ENCODE measurements at regions not wholly inside any gene's neighbourhood (a gene's known extent, or its start where the extent isn't known, plus 50 kb on each side); places are given as distances from the start of the nearest gene placed in this dataset.

DNA sequence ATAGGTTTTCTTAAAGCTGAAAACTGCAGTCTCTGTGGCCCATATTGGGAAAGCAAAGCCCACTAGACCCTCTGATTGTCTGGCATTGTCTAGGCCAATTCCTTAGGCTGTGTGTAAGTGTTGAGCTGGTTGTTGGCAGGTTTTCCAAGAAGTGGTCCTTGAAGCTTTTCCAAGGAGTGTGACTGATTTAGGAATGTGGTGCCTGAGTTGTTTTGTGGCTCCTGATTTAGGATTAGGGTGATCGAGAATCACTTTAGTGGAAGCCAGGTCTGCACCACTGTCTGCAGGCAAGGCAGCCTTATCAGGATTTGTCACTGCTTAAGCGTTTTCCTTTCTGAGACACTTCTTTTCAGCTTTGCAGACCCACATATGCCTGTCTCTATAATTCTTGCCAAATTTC lies 339.0 kb upstream of the DDX53 start:
- Histone ChIP-seq H3K27ac (no peak overlapping the region), H3K4me3 (no peak overlapping the region), H3K27me3 (no peaks in the 10 kb centered on the region), H3K4me1 (no peaks in the 10 kb centered on the region), H3K9me3 (no peaks in the 10 kb centered on the region), H3K36me3 (no peaks in the 10 kb centered on the region)
- intact Hi-C loops (cut with DNase I; ENCODE audit: low total_unique reads): no loop called here
- no peak for DNase-seq
- TF ChIP-seq POLR2A (IDR thresholded peaks at IDR 0.05): no peak
- TF ChIP-seq, protein P1, sequence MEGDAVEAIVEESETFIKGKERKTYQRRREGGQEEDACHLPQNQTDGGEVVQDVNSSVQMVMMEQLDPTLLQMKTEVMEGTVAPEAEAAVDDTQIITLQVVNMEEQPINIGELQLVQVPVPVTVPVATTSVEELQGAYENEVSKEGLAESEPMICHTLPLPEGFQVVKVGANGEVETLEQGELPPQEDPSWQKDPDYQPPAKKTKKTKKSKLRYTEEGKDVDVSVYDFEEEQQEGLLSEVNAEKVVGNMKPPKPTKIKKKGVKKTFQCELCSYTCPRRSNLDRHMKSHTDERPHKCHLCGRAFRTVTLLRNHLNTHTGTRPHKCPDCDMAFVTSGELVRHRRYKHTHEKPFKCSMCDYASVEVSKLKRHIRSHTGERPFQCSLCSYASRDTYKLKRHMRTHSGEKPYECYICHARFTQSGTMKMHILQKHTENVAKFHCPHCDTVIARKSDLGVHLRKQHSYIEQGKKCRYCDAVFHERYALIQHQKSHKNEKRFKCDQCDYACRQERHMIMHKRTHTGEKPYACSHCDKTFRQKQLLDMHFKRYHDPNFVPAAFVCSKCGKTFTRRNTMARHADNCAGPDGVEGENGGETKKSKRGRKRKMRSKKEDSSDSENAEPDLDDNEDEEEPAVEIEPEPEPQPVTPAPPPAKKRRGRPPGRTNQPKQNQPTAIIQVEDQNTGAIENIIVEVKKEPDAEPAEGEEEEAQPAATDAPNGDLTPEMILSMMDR (IDR thresholded peaks at IDR 0.05): no peak

DNA sequence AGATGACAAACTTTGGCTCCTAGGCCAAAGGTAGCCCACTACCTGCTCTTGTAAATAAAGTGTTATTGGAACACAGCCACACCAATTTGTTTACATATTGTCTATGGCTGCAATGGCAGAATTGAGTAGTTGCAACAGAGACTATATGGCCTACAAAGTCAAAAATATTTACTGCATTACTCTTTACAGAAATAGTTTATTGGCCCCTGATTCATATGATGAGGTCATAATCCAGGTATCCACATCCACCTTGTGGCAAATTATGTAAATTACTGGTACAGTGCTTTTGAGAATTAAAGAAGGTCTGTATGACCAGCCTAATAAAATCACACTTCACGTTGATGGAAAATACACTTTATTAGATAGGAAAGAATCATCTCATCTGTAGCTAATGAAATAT lies 337.0 kb upstream of the DDX53 start:
- H3K36me3 ChIP-seq: no peaks in the 10 kb centered on the region
- intact Hi-C loops (cut with DNase I; ENCODE audit: low total_unique reads): no loop called here
- no peaks in the 10 kb centered on the region for H3K9me3 ChIP-seq
- TF ChIP-seq, protein P1 (IDR thresholded peaks at IDR 0.05): no peak
- no peak for TF ChIP-seq POLR2A (IDR thresholded peaks at IDR 0.05)
- H3K27me3 ChIP-seq: no peaks in the 10 kb centered on the region
- H3K27ac ChIP-seq: no peak overlapping the region
- no peak for DNase-seq
- H3K4me3 ChIP-seq: no peak overlapping the region
- no peaks in the 10 kb centered on the region for H3K4me1 ChIP-seq

- Histone ChIP-seq H3K4me3 (no peak overlapping the region), H3K27ac (no peak overlapping the region), H3K4me1 (no peaks in the 10 kb centered on the region), H3K9me3 (no peaks in the 10 kb centered on the region), H3K36me3 (no peaks in the 10 kb centered on the region), H3K27me3 (no peaks in the 10 kb centered on the region)
- TF ChIP-seq POLR2A (IDR thresholded peaks at IDR 0.05): no peak
- TF ChIP-seq, protein P1 (IDR thresholded peaks at IDR 0.05): no peak
- no peak for DNase-seq
- intact Hi-C loops (cut with DNase I; ENCODE audit: low total_unique reads): no loop called here
Measured at GRCh38 chrX:22664826-22665225, 334.9 kb upstream of the DDX53 start.

- DNase-seq: no peak
- intact Hi-C loops (cut with DNase I; ENCODE audit: low total_unique reads): no loop called here
- TF ChIP-seq, protein P1 (IDR thresholded peaks at IDR 0.05): no peak
- TF ChIP-seq POLR2A (IDR thresholded peaks at IDR 0.05): no peak
Measured at GRCh38 chrX:22665818-22666217, 333.9 kb upstream of the DDX53 start.

DNA sequence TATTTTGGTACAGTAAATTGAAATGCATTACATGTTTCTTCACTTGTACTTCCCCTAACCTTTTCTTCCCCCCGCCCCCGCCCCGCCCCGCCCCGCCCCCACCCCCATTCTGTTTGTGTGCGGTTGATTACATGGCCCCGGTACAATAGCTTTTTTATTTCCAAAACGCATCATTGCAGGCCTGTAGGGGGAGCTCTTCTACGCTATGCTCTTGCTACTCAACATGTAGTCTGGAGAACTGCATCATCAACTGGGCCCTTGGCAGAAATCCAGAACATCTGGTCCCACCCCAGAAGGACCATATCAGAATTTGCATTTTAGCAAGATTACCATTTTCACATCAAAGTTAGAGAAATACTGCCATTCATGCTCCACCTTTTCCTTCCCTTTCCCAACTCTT lies 333.3 kb upstream of the DDX53 start:
- Histone ChIP-seq H3K4me3 (no peak overlapping the region), H3K4me1 (no peaks in the 10 kb centered on the region), H3K27ac (no peak overlapping the region), H3K27me3 (no peaks in the 10 kb centered on the region), H3K9me3 (no peaks in the 10 kb centered on the region), H3K36me3 (no peaks in the 10 kb centered on the region)
- intact Hi-C loops (cut with DNase I; ENCODE audit: low total_unique reads): no loop called here
- no peak for DNase-seq
- no peak for TF ChIP-seq POLR2A (IDR thresholded peaks at IDR 0.05)
- TF ChIP-seq, protein P1 (IDR thresholded peaks at IDR 0.05): no peak

More at GRCh38 chrX:22665818-22666217, 333.9 kb upstream of the DDX53 start:
- H3K4me3 ChIP-seq: no peak overlapping the region
- no peaks in the 10 kb centered on the region for H3K36me3 ChIP-seq
- H3K9me3 ChIP-seq: no peaks in the 10 kb centered on the region
- no peak overlapping the region for H3K27ac ChIP-seq
- no peaks in the 10 kb centered on the region for H3K4me1 ChIP-seq
- no peaks in the 10 kb centered on the region for H3K27me3 ChIP-seq

Data from uterus (tissue), 3 donors.